ENCODE measurements at regions not wholly inside any gene's neighbourhood (a gene's known extent, or its start where the extent isn't known, plus 50 kb on each side); places are given as distances from the start of the nearest gene placed in this dataset.

DNA sequence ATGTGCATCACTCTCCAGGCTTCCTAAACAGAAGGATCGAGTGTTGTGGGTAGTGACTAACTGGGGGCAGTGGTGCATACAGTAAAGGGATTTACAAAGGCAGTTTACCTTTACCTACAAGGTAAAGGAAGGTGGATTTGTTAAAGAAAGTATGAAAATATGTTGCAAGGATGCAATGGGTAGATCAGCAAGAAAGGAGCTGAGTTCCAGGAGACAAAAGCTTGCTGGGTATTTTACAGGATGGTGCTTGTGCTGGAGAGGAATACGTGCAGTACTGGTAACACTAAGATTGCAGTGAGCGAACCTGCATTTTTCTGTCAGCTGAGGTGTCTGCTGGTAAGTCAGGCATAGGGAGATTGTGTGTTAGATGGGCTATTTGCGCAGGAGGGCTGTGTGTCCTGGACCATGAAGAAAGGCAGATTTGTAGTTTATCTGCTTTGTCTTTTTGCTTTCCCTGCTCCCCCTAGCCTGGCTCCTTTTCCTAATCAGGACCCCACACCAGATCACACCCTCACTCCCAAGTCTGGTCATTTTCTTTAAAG, 304.6 kb downstream of the THBS2 start:
- no peak overlapping the region for H3K4me3 ChIP-seq (ENCODE audit: low read depth, low read length)
- TF ChIP-seq, protein P1, sequence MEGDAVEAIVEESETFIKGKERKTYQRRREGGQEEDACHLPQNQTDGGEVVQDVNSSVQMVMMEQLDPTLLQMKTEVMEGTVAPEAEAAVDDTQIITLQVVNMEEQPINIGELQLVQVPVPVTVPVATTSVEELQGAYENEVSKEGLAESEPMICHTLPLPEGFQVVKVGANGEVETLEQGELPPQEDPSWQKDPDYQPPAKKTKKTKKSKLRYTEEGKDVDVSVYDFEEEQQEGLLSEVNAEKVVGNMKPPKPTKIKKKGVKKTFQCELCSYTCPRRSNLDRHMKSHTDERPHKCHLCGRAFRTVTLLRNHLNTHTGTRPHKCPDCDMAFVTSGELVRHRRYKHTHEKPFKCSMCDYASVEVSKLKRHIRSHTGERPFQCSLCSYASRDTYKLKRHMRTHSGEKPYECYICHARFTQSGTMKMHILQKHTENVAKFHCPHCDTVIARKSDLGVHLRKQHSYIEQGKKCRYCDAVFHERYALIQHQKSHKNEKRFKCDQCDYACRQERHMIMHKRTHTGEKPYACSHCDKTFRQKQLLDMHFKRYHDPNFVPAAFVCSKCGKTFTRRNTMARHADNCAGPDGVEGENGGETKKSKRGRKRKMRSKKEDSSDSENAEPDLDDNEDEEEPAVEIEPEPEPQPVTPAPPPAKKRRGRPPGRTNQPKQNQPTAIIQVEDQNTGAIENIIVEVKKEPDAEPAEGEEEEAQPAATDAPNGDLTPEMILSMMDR (IDR thresholded peaks at IDR 0.05; ENCODE audit: low read depth, low read length): no peak

DNA sequence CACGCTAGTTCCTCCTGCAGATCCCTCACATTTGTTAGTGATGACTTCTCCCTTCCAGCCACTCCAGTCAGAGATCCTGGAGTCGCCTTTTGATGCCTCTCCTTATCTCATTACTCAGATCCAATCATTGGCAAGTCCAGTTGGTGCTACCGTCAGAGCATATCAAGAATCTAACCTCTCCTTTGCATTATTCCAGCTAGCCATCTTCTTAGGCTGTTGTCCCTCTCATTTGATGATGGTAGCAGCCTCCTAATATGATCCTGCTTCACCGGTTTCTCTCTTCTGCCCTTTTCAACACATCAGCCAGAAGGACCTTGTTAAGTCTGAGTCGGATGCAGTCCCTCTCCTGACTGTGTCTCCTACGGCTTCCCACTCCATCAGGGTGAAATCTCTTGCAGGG, 305.6 kb downstream of the THBS2 start:
- no peak overlapping the region for H3K4me3 ChIP-seq (ENCODE audit: low read depth, low read length)
- TF ChIP-seq, protein P1 (IDR thresholded peaks at IDR 0.05; ENCODE audit: low read depth, low read length): no peak

DNA sequence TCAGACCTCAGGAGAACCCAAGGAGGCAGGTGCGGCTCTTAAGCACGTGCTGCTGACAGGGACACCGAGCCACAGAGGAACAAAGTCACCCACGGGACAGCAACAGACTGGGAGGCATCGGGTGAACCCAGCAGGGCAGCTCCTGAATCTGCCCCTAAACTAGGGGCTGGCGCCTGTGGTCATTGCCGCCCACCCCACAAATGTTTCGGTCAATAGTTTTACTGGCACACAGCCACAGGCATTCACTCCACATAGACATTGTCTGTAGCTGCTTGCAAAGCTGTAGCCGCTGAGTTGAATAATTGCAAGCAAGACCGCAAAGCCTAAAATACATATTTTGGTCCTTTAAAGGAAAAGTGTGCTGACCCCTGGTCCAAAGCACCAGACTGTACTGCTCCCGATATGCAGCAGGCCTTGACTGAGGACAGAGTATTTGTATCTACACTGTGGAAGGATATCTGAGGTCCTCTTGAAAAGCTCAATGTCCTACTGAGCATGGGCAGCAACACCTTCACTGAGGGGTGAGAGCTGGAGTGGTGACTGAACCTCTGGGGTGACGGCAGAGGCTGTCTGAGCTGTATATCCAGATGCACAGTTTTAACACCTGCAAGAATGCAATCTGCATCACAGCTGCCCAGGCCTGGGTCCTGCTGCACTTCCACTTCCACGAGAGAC, 310.3 kb downstream of the THBS2 start:
- no peak overlapping the region for H3K4me3 ChIP-seq (ENCODE audit: low read depth, low read length)
- TF ChIP-seq, protein P1 (IDR thresholded peaks at IDR 0.05; ENCODE audit: low read depth, low read length): no peak

DNA sequence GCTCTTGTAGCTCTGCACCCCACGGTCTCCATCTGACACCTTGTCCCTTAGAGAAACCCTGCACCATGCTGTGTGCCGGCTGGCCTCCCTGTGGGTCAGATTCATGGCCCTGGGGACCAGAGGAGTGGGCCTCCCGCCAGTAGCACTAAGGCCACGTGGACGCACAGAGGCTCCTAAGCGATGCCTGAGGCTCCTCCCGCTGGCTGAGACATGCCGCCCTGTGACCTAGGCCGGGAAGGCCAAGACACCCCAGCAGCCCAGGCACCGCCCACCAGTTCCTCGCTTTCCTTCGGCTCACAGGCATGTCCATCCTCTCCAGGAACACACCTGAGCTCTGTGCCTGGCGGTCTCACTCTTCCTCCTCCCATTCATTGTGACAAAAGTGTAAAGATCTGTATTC, 311.0 kb downstream of the THBS2 start:
- TF ChIP-seq, protein P1 (IDR thresholded peaks at IDR 0.05; ENCODE audit: low read depth, low read length): no peak
- H3K4me3 ChIP-seq (ENCODE audit: low read depth, low read length): no peak overlapping the region

DNA sequence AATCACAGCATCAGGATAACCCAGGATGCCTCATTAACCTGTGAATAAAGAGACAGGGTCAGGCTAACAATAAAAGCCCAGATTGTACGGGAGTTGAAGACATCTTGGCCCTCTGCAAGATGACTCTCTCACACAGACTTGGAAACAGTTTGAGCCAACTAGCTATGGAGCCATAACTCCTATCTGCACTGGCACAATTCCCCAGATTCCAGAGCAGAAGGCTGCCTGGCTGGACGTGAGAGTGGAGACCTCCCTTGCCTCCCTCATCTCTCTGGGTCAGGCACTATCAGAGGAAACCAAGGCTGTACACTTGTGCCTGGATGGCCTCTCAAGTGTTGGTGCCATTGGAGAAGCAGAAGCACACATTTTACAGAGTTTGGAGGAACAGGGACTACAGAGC, 312.6 kb downstream of the THBS2 start:
- H3K4me3 ChIP-seq (ENCODE audit: low read depth, low read length): no peak overlapping the region
- TF ChIP-seq, protein P1 (IDR thresholded peaks at IDR 0.05; ENCODE audit: low read depth, low read length): no peak

DNA sequence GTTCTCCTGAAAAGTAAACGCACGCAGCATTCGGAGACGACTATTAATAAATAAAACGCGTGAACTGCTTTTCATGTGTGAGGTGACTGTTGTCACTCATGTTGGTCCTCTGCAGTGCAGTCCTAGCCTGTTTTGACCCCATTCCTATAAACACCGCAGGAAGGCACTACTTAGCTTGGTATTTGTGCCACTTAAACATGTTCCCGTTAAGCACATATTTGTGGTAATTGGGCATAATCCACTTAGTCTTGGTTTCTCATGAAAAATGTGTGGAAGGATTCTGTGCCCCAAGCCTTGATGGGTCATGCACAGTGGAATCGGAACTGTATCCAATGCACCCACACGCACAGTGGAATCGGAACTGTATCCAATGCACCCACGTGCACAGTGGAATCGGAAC, 313.9 kb downstream of the THBS2 start:
- TF ChIP-seq, protein P1 (IDR thresholded peaks at IDR 0.05; ENCODE audit: low read depth, low read length): no peak
- no peak overlapping the region for H3K4me3 ChIP-seq (ENCODE audit: low read depth, low read length)

DNA sequence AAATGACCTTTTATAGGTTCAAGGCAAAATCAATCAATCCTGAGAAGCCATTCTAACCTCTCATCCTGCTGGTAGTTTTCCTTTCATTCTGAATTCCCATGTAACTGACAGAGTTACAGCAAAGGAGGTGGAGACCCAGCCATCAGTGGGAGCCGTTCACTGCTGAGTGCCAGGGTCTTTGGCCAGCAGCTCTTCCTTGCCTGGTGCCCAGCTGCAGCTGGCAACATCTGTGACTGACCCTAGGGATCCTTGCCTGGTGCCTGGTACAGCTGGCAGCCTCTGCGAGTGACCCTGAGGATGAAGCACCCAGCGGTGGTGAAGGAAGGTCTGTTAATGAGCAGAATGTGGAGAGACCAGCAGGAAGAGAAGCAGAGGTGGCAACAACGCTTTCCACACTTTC, 314.6 kb downstream of the THBS2 start:
- no peak overlapping the region for H3K4me3 ChIP-seq (ENCODE audit: low read depth, low read length)
- TF ChIP-seq, protein P1 (IDR thresholded peaks at IDR 0.05; ENCODE audit: low read depth, low read length): no peak
